Astrocyte of the spinal cord (primary cell): ENCODE measurements at regions not wholly inside any gene's neighbourhood (a gene's known extent, or its start where the extent isn't known, plus 50 kb on each side); places are given as distances from the start of the nearest gene placed in this dataset.

Source experiments
- DNase-seq: peaks from one replicate; pipeline ENCODE4 v3.0.0; 2011; ENCODE audit warnings: low read depth, low spot score
- H3K4me3 ChIP-seq: 2 replicates; pipeline ENCODE4 v1.5.1; 2011; ENCODE audit warnings: low read depth, mild to moderate bottlenecking, low read length, moderate library complexity
- in situ Hi-C: cut with HindIII; loops from 2 replicates; pipeline ENCODE4 v1.10.0; 2017; ENCODE audit warnings: low sequenced_read_pairs
- TF ChIP-seq, protein P1 (sequence below): IDR thresholded peaks from 2 replicates; pipeline ENCODE4 v1.5.1; 2012; ENCODE audit warnings: low read depth, mild to moderate bottlenecking, low read length, inconsistent platforms

- in situ Hi-C loops: no loop called here
- no peak overlapping the region for H3K4me3 ChIP-seq
- TF ChIP-seq, protein P1, sequence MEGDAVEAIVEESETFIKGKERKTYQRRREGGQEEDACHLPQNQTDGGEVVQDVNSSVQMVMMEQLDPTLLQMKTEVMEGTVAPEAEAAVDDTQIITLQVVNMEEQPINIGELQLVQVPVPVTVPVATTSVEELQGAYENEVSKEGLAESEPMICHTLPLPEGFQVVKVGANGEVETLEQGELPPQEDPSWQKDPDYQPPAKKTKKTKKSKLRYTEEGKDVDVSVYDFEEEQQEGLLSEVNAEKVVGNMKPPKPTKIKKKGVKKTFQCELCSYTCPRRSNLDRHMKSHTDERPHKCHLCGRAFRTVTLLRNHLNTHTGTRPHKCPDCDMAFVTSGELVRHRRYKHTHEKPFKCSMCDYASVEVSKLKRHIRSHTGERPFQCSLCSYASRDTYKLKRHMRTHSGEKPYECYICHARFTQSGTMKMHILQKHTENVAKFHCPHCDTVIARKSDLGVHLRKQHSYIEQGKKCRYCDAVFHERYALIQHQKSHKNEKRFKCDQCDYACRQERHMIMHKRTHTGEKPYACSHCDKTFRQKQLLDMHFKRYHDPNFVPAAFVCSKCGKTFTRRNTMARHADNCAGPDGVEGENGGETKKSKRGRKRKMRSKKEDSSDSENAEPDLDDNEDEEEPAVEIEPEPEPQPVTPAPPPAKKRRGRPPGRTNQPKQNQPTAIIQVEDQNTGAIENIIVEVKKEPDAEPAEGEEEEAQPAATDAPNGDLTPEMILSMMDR: no peak
Observed at GRCh38 chr18:72194072-72194471, 350.1 kb downstream of the CBLN2 start.

DNA sequence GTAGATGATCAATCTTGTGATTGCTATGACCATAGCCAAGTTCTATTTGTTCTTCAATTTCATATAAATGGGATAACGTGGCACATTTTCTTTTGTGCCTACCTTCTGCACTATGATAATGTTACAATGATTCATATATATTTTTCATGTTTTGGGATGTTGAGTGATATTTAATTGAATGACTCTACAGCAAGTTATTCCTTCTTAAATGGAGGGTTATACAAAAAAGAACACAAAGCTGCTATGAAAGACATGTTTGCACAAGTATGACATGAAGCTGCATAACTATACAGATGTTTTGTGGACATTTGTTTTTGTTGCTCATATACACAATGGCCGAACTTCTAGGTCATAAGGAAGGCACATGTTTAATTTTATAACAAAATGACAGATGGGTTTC is 356.2 kb downstream of the CBLN2 start:
- H3K4me3 ChIP-seq: no peak overlapping the region
- TF ChIP-seq, protein P1: no peak
- in situ Hi-C loops: no loop called here
- DNase-seq: no peak

More at GRCh38 chr18:72194072-72194471, 350.1 kb downstream of the CBLN2 start:
- DNase-seq: no peak

- in situ Hi-C loops: no loop called here
- no peak for DNase-seq
- H3K4me3 ChIP-seq: no peak overlapping the region
- TF ChIP-seq, protein P1: no peak
Observed at GRCh38 chr18:72181241-72181764, 362.8 kb downstream of the CBLN2 start.

GRCh38 chr18:72180689-72181088 is 363.5 kb downstream of the CBLN2 start:
- no peak overlapping the region for H3K4me3 ChIP-seq
- in situ Hi-C loops: no loop called here
- no peak for DNase-seq

DNA sequence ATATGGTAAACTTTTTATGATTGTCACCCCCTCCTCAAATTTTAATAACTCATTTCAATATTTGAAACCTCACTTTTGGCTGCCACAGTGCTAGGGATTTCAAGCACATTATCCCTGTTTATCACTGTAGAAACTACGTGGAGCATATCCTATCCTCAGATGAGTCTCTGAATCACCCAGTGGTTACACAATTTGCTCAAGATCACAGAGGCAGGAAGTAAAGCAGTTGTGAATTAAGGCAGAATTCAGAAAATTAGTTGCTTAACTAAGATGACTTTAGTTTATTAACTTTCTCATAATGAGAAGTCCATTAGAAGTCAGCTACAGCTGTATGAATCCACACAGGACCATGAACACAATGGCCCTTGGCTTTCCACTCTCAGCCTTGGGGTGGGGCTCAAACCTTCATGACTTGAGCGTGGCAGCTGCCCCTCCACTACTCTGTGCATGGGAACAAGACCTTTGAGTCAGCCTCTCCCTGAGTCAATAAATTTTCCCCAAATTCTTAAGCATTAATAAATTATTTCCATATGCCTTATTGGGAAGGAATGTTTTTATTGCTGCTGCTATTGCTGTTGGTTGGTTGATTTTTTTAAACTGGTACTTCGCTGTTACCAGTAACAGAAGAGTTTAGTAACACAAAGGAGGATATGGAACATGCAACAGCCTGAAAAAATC is 369.0 kb downstream of the CBLN2 start:
- DNase-seq: no peak
- in situ Hi-C loops: no loop called here
- TF ChIP-seq, protein P1: no peak
- no peak overlapping the region for H3K4me3 ChIP-seq

More at GRCh38 chr18:72180689-72181088, 363.5 kb downstream of the CBLN2 start:
- TF ChIP-seq, protein P1: no peak

- no peak for DNase-seq
- no peak overlapping the region for H3K4me3 ChIP-seq
- TF ChIP-seq, protein P1: no peak
- in situ Hi-C loops: no loop called here
Observed at GRCh38 chr18:72171596-72171995, 372.5 kb downstream of the CBLN2 start.
